A549 (cell line): ENCODE measurements at regions not wholly inside any gene's neighbourhood (a gene's known extent, or its start where the extent isn't known, plus 50 kb on each side); places are given as distances from the start of the nearest gene placed in this dataset.

Experiments used
- ATAC-seq, 2 experiments: fragments of 200-7000 bp in 1 of 2; fragments of >200 bp in 1 of 2; cut with Nextera tagmentation in 1 of 2; cut with Tn5 transposase in 1 of 2; 3 replicates each; pipeline versions ENCODE4 v1.8.0 to v1.9.1; 2018 to 2020; ENCODE audit warnings: mild to moderate bottlenecking in 1 of 2, moderate library complexity in 1 of 2
- CTCF ChIA-PET: fragments of 300-600 bp; sonication (Branson Sonifier 250); formaldehyde crosslinking; extraction: SDS; loops from one replicate; lab custom pipeline; 2021; ENCODE audit warnings: antibody characterized with exemption, inconsistent platforms; lab: Yijun Ruan, JAX
- POLR2A ChIA-PET: fragments of 350-600 bp; formaldehyde crosslinking; extraction: SDS; loops from one replicate; lab custom pipeline; 2021; ENCODE audit warnings: antibody characterized with exemption, inconsistent platforms; lab: Yijun Ruan, JAX
- DNase-seq, 2 experiments: peaks; one replicate each; pipeline versions ENCODE4 v3.0.0 to v3.0.0-alpha.2; 2011 to 2016; ENCODE audit warnings: low read depth in 1 of 2, low spot score in 1 of 2
- FAIRE-seq: peaks from 2 replicates; lab custom pipeline; 2011; peaks lifted over from hg19 to GRCh38; lab: Jason Lieb, UNC
- H3K27ac ChIP-seq, 2 experiments: fragments of >200 bp; sonication (Bioruptor Twin); formaldehyde crosslinking; 3 replicates each; pipeline ENCODE4 v1.5.1; 2016 to 2017
- H3K4me1 ChIP-seq: fragments of >200 bp; sonication (Bioruptor Twin); formaldehyde crosslinking; 3 replicates; pipeline ENCODE4 v1.6.1; 2016
- H3K4me2 ChIP-seq: fragments of >200 bp; sonication (Bioruptor Twin); formaldehyde crosslinking; 3 replicates; pipeline ENCODE4 v1.6.1; 2016
- H3K4me3 ChIP-seq: fragments of >200 bp; sonication (Bioruptor Twin); formaldehyde crosslinking; 3 replicates; pipeline ENCODE4 v1.5.1; 2016
- H3K9me3 ChIP-seq: fragments of >200 bp; sonication (Bioruptor Twin); formaldehyde crosslinking; 3 replicates; pipeline ENCODE4 v1.6.1; 2016
- BHLHE40 ChIP-seq: IDR thresholded peaks from 2 replicates; pipeline ENCODE4 v1.6.1; 2012; ENCODE audit warnings: low read depth, low read length, inconsistent platforms
- CBX2 ChIP-seq: fragments of 200-600 bp; sonication (generic); IDR thresholded peaks from 2 replicates; pipeline ENCODE4 v1.6.1; 2016; ENCODE audit warnings: low read depth, mild to moderate bottlenecking, borderline replicate concordance
- CHD2 ChIP-seq: fragments of 150-350 bp; IDR thresholded peaks from 2 replicates; pipeline ENCODE4 v1.6.1; 2014; ENCODE audit warnings: low read length; ENCODE audit not compliant: partially characterized antibody
- CTCF ChIP-seq: fragments of >200 bp; sonication (Bioruptor Twin); formaldehyde crosslinking; IDR thresholded peaks from 3 replicates; pipeline ENCODE4 v1.5.1; 2016
- E2F6 ChIP-seq: IDR thresholded peaks from 2 replicates; pipeline ENCODE4 v1.6.1; 2012; ENCODE audit warnings: low read depth, borderline replicate concordance
- EP300 ChIP-seq, 2 experiments: fragments of >200 bp; sonication (Bioruptor Twin); formaldehyde crosslinking; IDR thresholded peaks; 2 replicates in 1 of 2; 3 replicates in 1 of 2; pipeline ENCODE4 v1.6.1; 2016 to 2017
- ESRRA ChIP-seq: fragments of 150-350 bp; IDR thresholded peaks from 2 replicates; pipeline ENCODE4 v1.6.1; 2014; ENCODE audit warnings: mild to moderate bottlenecking, low read length, borderline replicate concordance
- FOSL2 ChIP-seq, 2 experiments: fragments of 450-650 bp in 1 of 2; fragments of >200 bp in 1 of 2; sonication (Bioruptor Twin) in 1 of 2; formaldehyde crosslinking; IDR thresholded peaks; 2 replicates each; pipeline versions ENCODE4 v1.5.0 to v1.6.1; 2016 to 2020; ENCODE audit warnings: mild to moderate bottlenecking in 1 of 2, moderate library complexity in 1 of 2
- GATA3 ChIP-seq: IDR thresholded peaks from 2 replicates; pipeline ENCODE4 v1.6.1; 2012; ENCODE audit warnings: borderline replicate concordance
- HDAC2 ChIP-seq: fragments of 200-600 bp; sonication (generic); IDR thresholded peaks from 2 replicates; pipeline ENCODE4 v1.6.1; 2016
- MAZ ChIP-seq: fragments of 150-350 bp; IDR thresholded peaks from 2 replicates; pipeline ENCODE4 v1.6.1; 2014; ENCODE audit warnings: antibody characterized with exemption, low read depth, low read length, borderline replicate concordance
- MYC ChIP-seq: IDR thresholded peaks from 2 replicates; pipeline ENCODE4 v1.6.1; 2012; ENCODE audit warnings: mild to moderate bottlenecking, inconsistent platforms, low read length, improper control_type of control experiment, borderline replicate concordance
- PBX3 ChIP-seq: IDR thresholded peaks from 2 replicates; pipeline ENCODE4 v1.6.1; 2012
- PHF8 ChIP-seq: fragments of 200-600 bp; sonication (generic); IDR thresholded peaks from 2 replicates; pipeline ENCODE4 v1.6.1; 2016; ENCODE audit warnings: low read depth, mild to moderate bottlenecking, antibody characterized with exemption, moderate library complexity, borderline replicate concordance
- POLR2AphosphoS2 ChIP-seq: conservative IDR thresholded peaks from 2 replicates; pipeline ENCODE4 v1.6.1; 2012; ENCODE audit warnings: low read length, improper control_type of control experiment, inconsistent platforms
- RAD21 ChIP-seq, 2 experiments: fragments of >200 bp in 1 of 2; sonication (Bioruptor Twin) in 1 of 2; formaldehyde crosslinking in 1 of 2; IDR thresholded peaks in 1 of 2; conservative IDR thresholded peaks in 1 of 2; 2 replicates in 1 of 2; 3 replicates in 1 of 2; pipeline ENCODE4 v1.6.1; 2012 to 2018; ENCODE audit warnings: inconsistent platforms in 1 of 2
- RCOR1 ChIP-seq: fragments of 150-350 bp; IDR thresholded peaks from 2 replicates; pipeline ENCODE4 v1.6.1; 2014; ENCODE audit warnings: antibody characterized with exemption, low read length, low read depth
- REST ChIP-seq: fragments of 200-600 bp; sonication (generic); IDR thresholded peaks from 2 replicates; pipeline ENCODE4 v1.6.1; 2016; ENCODE audit warnings: antibody characterized with exemption, mild to moderate bottlenecking, moderate library complexity
- RFX5 ChIP-seq: fragments of 450-650 bp; IDR thresholded peaks from 2 replicates; pipeline ENCODE4 v1.7.1; 2014; ENCODE audit warnings: antibody characterized with exemption, mild to moderate bottlenecking, moderate library complexity
- SMC3 ChIP-seq: fragments of >200 bp; sonication (Bioruptor Twin); formaldehyde crosslinking; IDR thresholded peaks from 3 replicates; pipeline ENCODE4 v1.6.1; 2018; ENCODE audit warnings: inconsistent platforms
- ZNF302 ChIP-seq: fragments of 250-450 bp; sonication (Bioruptor Pico); IDR thresholded peaks from 2 replicates; pipeline ENCODE4 v1.9.0; 2021; ENCODE audit warnings: inconsistent platforms, mild to moderate bottlenecking, moderate library complexity
- ZSCAN20 ChIP-seq: fragments of 250-450 bp; sonication (Bioruptor Pico); IDR thresholded peaks from 2 replicates; pipeline ENCODE4 v1.8.0; 2022; ENCODE audit warnings: mild to moderate bottlenecking, moderate library complexity
- WGBS: methylation state at CpG from one replicate; pipeline ENCODE4 v1.1.6; 2017; ENCODE audit errors: missing lambda C conversion rate; 5-methylcytosine and 5-hydroxymethylcytosine counted together
- TF ChIP-seq, protein P1 (sequence below): IDR thresholded peaks from 2 replicates; pipeline ENCODE4 v1.6.1; 2012

DNA sequence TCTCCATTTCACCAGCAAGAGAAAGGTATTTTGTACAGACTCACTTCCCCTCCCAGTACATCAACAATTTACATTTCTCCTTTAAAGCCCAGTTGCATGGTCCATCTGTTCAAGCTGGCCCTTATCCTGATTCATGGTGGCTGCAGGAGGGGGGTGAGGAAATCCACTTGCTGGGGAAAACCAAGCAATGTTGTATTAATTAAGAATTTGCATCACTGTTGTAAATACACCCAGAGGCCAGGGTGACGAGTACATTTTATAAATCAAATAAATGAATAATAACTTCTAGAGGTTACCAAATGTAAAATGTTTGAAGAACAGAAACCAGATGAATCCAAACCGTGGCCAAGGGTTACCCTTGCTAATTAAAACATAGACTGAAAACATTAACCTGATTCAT lies 395.9 kb upstream of the INTU start:
- ChIA-PET POLR2A (no interaction called here), CTCF (no interaction called here)
- H3K4me3 ChIP-seq, result no peak overlapping the region
- H3K4me2 ChIP-seq, result no peak overlapping the region
- H3K4me1 ChIP-seq, result no peaks in the 10 kb centered on the region
- TF ChIP-seq REST (no peak), RFX5 (no peak), FOSL2 (IDR thresholded peaks at IDR 0.05) (no peak), FOSL2 (CRISPR knock-in tag; IDR thresholded peaks at IDR 0.05) (no peak), EP300 (IDR thresholded peaks at IDR 0.05) (no peak), BHLHE40 (no peak), PHF8 (no peak), MYC (no peak), GATA3 (no peak), RCOR1 (no peak)
- TF ChIP-seq, protein P1, sequence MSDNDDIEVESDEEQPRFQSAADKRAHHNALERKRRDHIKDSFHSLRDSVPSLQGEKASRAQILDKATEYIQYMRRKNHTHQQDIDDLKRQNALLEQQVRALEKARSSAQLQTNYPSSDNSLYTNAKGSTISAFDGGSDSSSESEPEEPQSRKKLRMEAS, result no peak
- WGBS, result 10% methylated on average over 2 of the region's 2 CpGs
- FAIRE-seq (no peak), ATAC-seq (no peak), DNase-seq (no peak)
- no peak overlapping the region for H3K27ac ChIP-seq
- no peaks in the 10 kb centered on the region for H3K9me3 ChIP-seq

GRCh38 chr4:127237581-127237980 lies 395.2 kb upstream of the INTU start:
- CTCF ChIA-PET, result no interaction called here
- ATAC-seq (no peak), FAIRE-seq (no peak), DNase-seq (no peak)
- H3K4me2 ChIP-seq, result no peak overlapping the region
- WGBS, result 78% methylated on average over 1 of the region's 1 CpG
- TF ChIP-seq ZSCAN20, result no peak
- no peak for TF ChIP-seq SMC3
- no peak for TF ChIP-seq POLR2AphosphoS2
- no peak for TF ChIP-seq CTCF
- TF ChIP-seq ESRRA, result no peak
- TF ChIP-seq FOSL2 (IDR thresholded peaks at IDR 0.05), result no peak
- no peak for TF ChIP-seq FOSL2 (CRISPR knock-in tag; IDR thresholded peaks at IDR 0.05)
- TF ChIP-seq MAZ, result no peak
- TF ChIP-seq, protein P1, result no peak
- no peak for TF ChIP-seq RAD21 (conservative IDR thresholded peaks at IDR 0.05 in 1 of 2, IDR thresholded peaks at IDR 0.05 in 1 of 2)
- TF ChIP-seq CHD2, result no peak
- TF ChIP-seq CBX2, result no peak
- no peak for TF ChIP-seq ZNF302
- TF ChIP-seq GATA3, result no peak
- no peak for TF ChIP-seq E2F6
- TF ChIP-seq PBX3, result no peak
- TF ChIP-seq HDAC2, result no peak
- no peak overlapping the region for H3K4me3 ChIP-seq
- no peak overlapping the region for H3K27ac ChIP-seq
- no peaks in the 10 kb centered on the region for H3K4me1 ChIP-seq
- POLR2A ChIA-PET, result no interaction called here
- H3K9me3 ChIP-seq, result no peaks in the 10 kb centered on the region
